B cell (primary cell): ENCODE measurements at regions not wholly inside any gene's neighbourhood (a gene's known extent, or its start where the extent isn't known, plus 50 kb on each side); places are given as distances from the start of the nearest gene placed in this dataset.

Experiments used
- ATAC-seq: fragments of 200-7000 bp; cut with Tn5 transposase; one replicate; pipeline ENCODE4 v1.10.0; 2021; ENCODE audit warnings: low read depth, mild to moderate bottlenecking, moderate number of reproducible peaks, moderate library complexity
- CTCF ChIA-PET: fragments of 350-600 bp; sonication (Branson Sonifier 250); formaldehyde crosslinking; loops from one replicate; lab custom pipeline; 2021; ENCODE audit warnings: antibody characterized with exemption, inconsistent platforms; lab: Charles Lee
- POLR2A ChIA-PET: fragments of 350-600 bp; sonication (Branson Sonifier 250); formaldehyde crosslinking; loops from one replicate; lab custom pipeline; 2021; ENCODE audit warnings: antibody characterized with exemption; lab: Charles Lee
- DNase-seq: peaks from one replicate; pipeline ENCODE4 v3.0.0; 2013
- H2AFZ ChIP-seq: 2 replicates; pipeline ENCODE4 v1.6.1; 2012; ENCODE audit warnings: mild to moderate bottlenecking, low read depth, low read length; ENCODE audit not compliant: insufficient read depth, poor library complexity, severe bottlenecking
- H3K27ac ChIP-seq, 2 donors: 1 replicate in 1 of 2; 2 replicates in 1 of 2; pipeline ENCODE4 v1.5.1; 2012 to 2013; ENCODE audit warnings: low read length in 2 of 2, mild to moderate bottlenecking in 2 of 2, moderate library complexity in 1 of 2
- H3K27me3 ChIP-seq, 4 experiments: fragments of 200-600 bp in 1 of 4; sonication (generic) in 1 of 4; replicated peaks in 1 of 4; 1 replicate in 2 of 4; 2 replicates in 2 of 4; pipeline versions ENCODE4 v1.6.1 to v1.7.0; 2013 to 2016; ENCODE audit warnings: low read length in 3 of 4, mild to moderate bottlenecking in 2 of 4, mixed read lengths in 1 of 4, moderate library complexity in 1 of 4; ENCODE audit not compliant: insufficient read depth in 4 of 4, control insufficient read depth in 3 of 4; ENCODE audit errors: control extremely low read depth in 1 of 4
- H3K36me3 ChIP-seq, 2 experiments: replicated peaks in 1 of 2; 1 replicate in 1 of 2; 2 replicates in 1 of 2; pipeline versions ENCODE4 v1.6.1 to v1.7.1; 2013; ENCODE audit warnings: low read length in 1 of 2; ENCODE audit not compliant: insufficient read depth in 2 of 2, control insufficient read depth in 1 of 2; ENCODE audit errors: control extremely low read depth in 1 of 2, extremely low read depth in 1 of 2
- H3K4me1 ChIP-seq, 2 donors: fragments of 200-600 bp in 1 of 2; sonication (generic) in 1 of 2; 1 replicate in 1 of 2; 2 replicates in 1 of 2; pipeline versions ENCODE4 v1.5.1 to v1.6.1; 2013 to 2017; ENCODE audit warnings: low read length in 2 of 2; ENCODE audit not compliant: control insufficient read depth in 2 of 2, insufficient read depth in 2 of 2
- H3K4me2 ChIP-seq: replicated peaks from 2 replicates; pipeline ENCODE3; 2012; ENCODE audit warnings: mild to moderate bottlenecking, low read depth, low read length; ENCODE audit not compliant: poor library complexity, severe bottlenecking
- H3K4me3 ChIP-seq, 5 experiments: fragments of 200-600 bp in 1 of 5; sonication (generic) in 1 of 5; 1 replicate in 3 of 5; 2 replicates in 2 of 5; pipeline versions ENCODE4 v1.5.1 to v1.7.0; 2011 to 2016; ENCODE audit warnings: low read length in 4 of 5, mild to moderate bottlenecking in 4 of 5, low read depth in 2 of 5, control low read depth in 1 of 5, moderate library complexity in 1 of 5; ENCODE audit not compliant: insufficient read depth in 1 of 5; ENCODE audit errors: control extremely low read depth in 1 of 5, extremely low read depth in 1 of 5
- H3K79me2 ChIP-seq: fragments of 200-600 bp; sonication (generic); one replicate; pipeline ENCODE4 v1.6.0; 2016; ENCODE audit warnings: low read length; ENCODE audit not compliant: control insufficient read depth, insufficient read depth
- H3K9ac ChIP-seq: fragments of 200-600 bp; sonication (generic); 2 replicates; pipeline ENCODE4 v1.6.1; 2017; ENCODE audit warnings: mild to moderate bottlenecking, low read length, moderate library complexity
- H3K9me3 ChIP-seq, 3 donors: one replicate each; pipeline versions ENCODE4 v1.6.1 to v1.7.1; 2013; ENCODE audit warnings: low read length in 2 of 3; ENCODE audit not compliant: control insufficient read depth in 2 of 3, insufficient read depth in 1 of 3; ENCODE audit errors: control extremely low read depth in 1 of 3
- H4K20me1 ChIP-seq: 2 replicates; pipeline ENCODE4 v1.6.0; 2012; ENCODE audit warnings: mild to moderate bottlenecking, low read length; ENCODE audit not compliant: insufficient read depth, control insufficient read depth, poor library complexity, severe bottlenecking
- H3K27ac Mint-ChIP-seq: one replicate; pipeline ENCODE4 v1.8.0; 2021; ENCODE audit warnings: mixed read lengths
- H3K27me3 Mint-ChIP-seq: one replicate; pipeline ENCODE4 v1.8.0; 2021; ENCODE audit warnings: mixed read lengths
- H3K4me1 Mint-ChIP-seq: one replicate; pipeline ENCODE4 v1.8.0; 2021; ENCODE audit warnings: mixed read lengths
- H3K4me3 Mint-ChIP-seq: one replicate; pipeline ENCODE4 v1.8.0; 2021; ENCODE audit warnings: mixed read lengths
- H3K9me3 Mint-ChIP-seq: one replicate; pipeline ENCODE4 v1.8.0; 2022; ENCODE audit warnings: mixed read lengths; ENCODE audit not compliant: insufficient read depth
- CTCF ChIP-seq: fragments of 200-600 bp; IDR thresholded peaks from one replicate; pipeline ENCODE4 v1.8.0; 2022; ENCODE audit warnings: antibody characterized with exemption, mild to moderate bottlenecking
- EZH2 ChIP-seq: IDR thresholded peaks from 2 replicates; pipeline ENCODE4 v1.6.1; 2012; ENCODE audit warnings: borderline replicate concordance, low read depth, mild to moderate bottlenecking, moderate library complexity, low read length; ENCODE audit not compliant: insufficient read depth, poor library complexity, severe bottlenecking
- WGBS: methylation state at CpG from one replicate; pipeline ENCODE4 v1.1.5; 2013; ENCODE audit warnings: missing lambda C conversion rate; ENCODE audit not compliant: insufficient coverage; 5-methylcytosine and 5-hydroxymethylcytosine counted together
- intact Hi-C: fragments of 100-400 bp; cut with micrococcal nuclease; formaldehyde crosslinking; loops from one replicate; pipeline ENCODE4 v1.10.0; 2022

GRCh38 chr2:20537423-20538307, 90.8 kb downstream of the RHOB start:
- Histone ChIP-seq H3K27ac (no peak overlapping the region), H3K27me3 (peaks cover 0 to 3% (median 1%) of the 10 kb centered on the region in 4 experiments), H4K20me1 (no peaks in the 10 kb centered on the region), H3K4me2 (no peak overlapping the region), H3K9me3 (no peaks in the 10 kb centered on the region), H3K79me2 (no peaks in the 10 kb centered on the region), H3K4me3 (no peak overlapping the region), H3K9ac (no peak overlapping the region), H3K4me1 (no peaks in the 10 kb centered on the region), H2AFZ (no peak overlapping the region), H3K36me3 (no peaks in the 10 kb centered on the region)
- WGBS: 84% methylated on average over 13 of the region's 17 CpGs
- ChIA-PET CTCF (no interaction called here), POLR2A (no interaction called here)
- H3K9me3 Mint-ChIP-seq: no peaks in the 10 kb centered on the region
- DNase-seq: no peak
- intact Hi-C loops: no loop called here
- H3K4me3 Mint-ChIP-seq: no peak overlapping the region
- no peak overlapping the region for H3K27ac Mint-ChIP-seq
- H3K4me1 Mint-ChIP-seq: no peaks in the 10 kb centered on the region
- no peak for TF ChIP-seq EZH2
- no peak for TF ChIP-seq CTCF
- H3K27me3 Mint-ChIP-seq: peaks cover 20% of the 10 kb centered on the region
- no peak for ATAC-seq
